BLaER1 (cell line): ENCODE measurements at regions not wholly inside any gene's neighbourhood (a gene's known extent, or its start where the extent isn't known, plus 50 kb on each side); places are given as distances from the start of the nearest gene placed in this dataset.

Source experiments
- H3K27ac ChIP-seq: shearing (Covaris generic); formaldehyde crosslinking; 2 replicates; pipeline ENCODE4 v1.8.1; 2022
- H3K27me3 ChIP-seq: shearing (Covaris generic); formaldehyde crosslinking; 2 replicates; pipeline ENCODE4 v1.8.1; 2022
- H3K36me3 ChIP-seq: shearing (Covaris generic); formaldehyde crosslinking; 2 replicates; pipeline ENCODE4 v1.8.1; 2022
- H3K4me1 ChIP-seq: shearing (Covaris generic); formaldehyde crosslinking; 2 replicates; pipeline ENCODE4 v1.8.1; 2022
- H3K4me2 ChIP-seq: shearing (Covaris generic); formaldehyde crosslinking; 2 replicates; pipeline ENCODE4 v1.8.1; 2022
- H3K4me3 ChIP-seq: shearing (Covaris generic); formaldehyde crosslinking; 2 replicates; pipeline ENCODE4 v1.8.1; 2022
- H3K9ac ChIP-seq: shearing (Covaris generic); formaldehyde crosslinking; 2 replicates; pipeline ENCODE4 v1.8.1; 2022
- H3K9me3 ChIP-seq: shearing (Covaris generic); formaldehyde crosslinking; 2 replicates; pipeline ENCODE4 v1.8.1; 2022
- H4K20me1 ChIP-seq: shearing (Covaris generic); formaldehyde crosslinking; 2 replicates; pipeline ENCODE4 v1.8.1; 2022
- Cebpa-rat ChIP-seq: shearing (Covaris generic); IDR thresholded peaks from 2 replicates; pipeline ENCODE4 v1.8.1; 2022

GRCh38 chr3:162218479-162218878, 721.9 kb downstream of the OTOL1 start:
- Histone ChIP-seq H3K4me3 (no peak overlapping the region), H3K4me2 (no peak overlapping the region), H3K27ac (no peak overlapping the region), H3K27me3 (no peaks in the 10 kb centered on the region), H3K9ac (no peak overlapping the region), H4K20me1 (no peaks in the 10 kb centered on the region), H3K9me3 (no peaks in the 10 kb centered on the region), H3K4me1 (no peaks in the 10 kb centered on the region), H3K36me3 (no peaks in the 10 kb centered on the region)
- no peak for TF ChIP-seq Cebpa-rat

- TF ChIP-seq Cebpa-rat: no peak
- no peak overlapping the region for H3K27ac ChIP-seq
- no peaks in the 10 kb centered on the region for H3K27me3 ChIP-seq
- H4K20me1 ChIP-seq: no peaks in the 10 kb centered on the region
- no peak overlapping the region for H3K4me3 ChIP-seq
- H3K36me3 ChIP-seq: no peaks in the 10 kb centered on the region
- H3K9me3 ChIP-seq: no peaks in the 10 kb centered on the region
- H3K4me1 ChIP-seq: no peaks in the 10 kb centered on the region
- H3K9ac ChIP-seq: no peak overlapping the region
- H3K4me2 ChIP-seq: no peak overlapping the region
These were observed 728.1 kb downstream of the OTOL1 start for GRCh38 chr3:162224746-162225145.

GRCh38 chr3:162236949-162237348, 740.3 kb downstream of the OTOL1 start:
- Histone ChIP-seq H3K36me3 (no peaks in the 10 kb centered on the region), H3K9ac (no peak overlapping the region), H3K4me3 (no peak overlapping the region), H3K27me3 (no peaks in the 10 kb centered on the region), H3K9me3 (no peaks in the 10 kb centered on the region), H3K27ac (no peak overlapping the region), H4K20me1 (no peaks in the 10 kb centered on the region), H3K4me1 (no peaks in the 10 kb centered on the region), H3K4me2 (no peak overlapping the region)
- no peak for TF ChIP-seq Cebpa-rat

GRCh38 chr3:162250782-162251181, 754.2 kb downstream of the OTOL1 start:
- Histone ChIP-seq H3K27ac (no peak overlapping the region), H3K4me2 (no peak overlapping the region), H3K36me3 (no peaks in the 10 kb centered on the region), H3K4me3 (no peak overlapping the region), H4K20me1 (no peaks in the 10 kb centered on the region), H3K9me3 (no peaks in the 10 kb centered on the region), H3K9ac (no peak overlapping the region), H3K27me3 (no peaks in the 10 kb centered on the region), H3K4me1 (no peaks in the 10 kb centered on the region)
- no peak for TF ChIP-seq Cebpa-rat

GRCh38 chr3:162262129-162262528, 765.5 kb downstream of the OTOL1 start:
- H3K27ac ChIP-seq: no peak overlapping the region
- no peaks in the 10 kb centered on the region for H3K36me3 ChIP-seq
- H3K4me1 ChIP-seq: no peaks in the 10 kb centered on the region
- H4K20me1 ChIP-seq: no peaks in the 10 kb centered on the region
- TF ChIP-seq Cebpa-rat: no peak
- H3K27me3 ChIP-seq: no peaks in the 10 kb centered on the region
- H3K4me2 ChIP-seq: no peak overlapping the region
- no peak overlapping the region for H3K4me3 ChIP-seq
- H3K9ac ChIP-seq: no peak overlapping the region
- H3K9me3 ChIP-seq: no peaks in the 10 kb centered on the region

- no peak overlapping the region for H3K4me2 ChIP-seq
- H3K9me3 ChIP-seq: no peaks in the 10 kb centered on the region
- no peak for TF ChIP-seq Cebpa-rat
- no peak overlapping the region for H3K27ac ChIP-seq
- no peaks in the 10 kb centered on the region for H3K36me3 ChIP-seq
- no peak overlapping the region for H3K9ac ChIP-seq
- H3K4me3 ChIP-seq: no peak overlapping the region
- no peaks in the 10 kb centered on the region for H3K4me1 ChIP-seq
- no peaks in the 10 kb centered on the region for H4K20me1 ChIP-seq
- H3K27me3 ChIP-seq: no peaks in the 10 kb centered on the region
These were observed 767.0 kb downstream of the OTOL1 start for GRCh38 chr3:162263596-162263995.

GRCh38 chr3:162269636-162270458, 773.2 kb downstream of the OTOL1 start:
- Histone ChIP-seq H3K27me3 (no peaks in the 10 kb centered on the region), H4K20me1 (no peaks in the 10 kb centered on the region), H3K4me1 (no peaks in the 10 kb centered on the region), H3K36me3 (no peaks in the 10 kb centered on the region), H3K4me3 (no peak overlapping the region), H3K9me3 (no peaks in the 10 kb centered on the region), H3K4me2 (no peak overlapping the region), H3K27ac (no peak overlapping the region), H3K9ac (no peak overlapping the region)
- no peak for TF ChIP-seq Cebpa-rat

GRCh38 chr3:162274070-162274469, 777.5 kb downstream of the OTOL1 start:
- Histone ChIP-seq H3K27ac (no peak overlapping the region), H3K36me3 (no peaks in the 10 kb centered on the region), H3K4me3 (no peak overlapping the region), H3K4me1 (no peaks in the 10 kb centered on the region), H3K9me3 (no peaks in the 10 kb centered on the region), H4K20me1 (no peaks in the 10 kb centered on the region), H3K9ac (no peak overlapping the region), H3K27me3 (no peaks in the 10 kb centered on the region), H3K4me2 (no peak overlapping the region)
- TF ChIP-seq Cebpa-rat: no peak

- no peaks in the 10 kb centered on the region for H3K36me3 ChIP-seq
- H3K4me2 ChIP-seq: no peak overlapping the region
- no peak overlapping the region for H3K27ac ChIP-seq
- no peaks in the 10 kb centered on the region for H4K20me1 ChIP-seq
- H3K9ac ChIP-seq: no peak overlapping the region
- H3K9me3 ChIP-seq: 0 out of 2 replicates have a peak, but pooled peaks cover 3% of the 10 kb centered on the region
- TF ChIP-seq Cebpa-rat: no peak
- H3K27me3 ChIP-seq: no peaks in the 10 kb centered on the region
- H3K4me3 ChIP-seq: no peak overlapping the region
- no peaks in the 10 kb centered on the region for H3K4me1 ChIP-seq
These were observed 782.2 kb downstream of the OTOL1 start for GRCh38 chr3:162278834-162279233.

- Histone ChIP-seq H3K27ac (no peak overlapping the region), H3K9ac (no peak overlapping the region), H3K27me3 (no peaks in the 10 kb centered on the region), H3K4me3 (no peak overlapping the region), H4K20me1 (no peaks in the 10 kb centered on the region), H3K9me3 (no peaks in the 10 kb centered on the region), H3K4me1 (no peaks in the 10 kb centered on the region), H3K4me2 (no peak overlapping the region), H3K36me3 (no peaks in the 10 kb centered on the region)
- no peak for TF ChIP-seq Cebpa-rat
These were observed 788.7 kb downstream of the OTOL1 start for GRCh38 chr3:162285259-162285658.
